ENCODE measurements at regions not wholly inside any gene's neighbourhood (a gene's known extent, or its start where the extent isn't known, plus 50 kb on each side); places are given as distances from the start of the nearest gene placed in this dataset.
"Not testable (repeated sequence)": the region's sequence is repeated elsewhere in the genome, so short reads cannot be mapped to it uniquely, and the experiment has no call there.

GRCh38 chr17:45592433-45592923 is 102.0 kb upstream of the PLEKHM1 start:
- DNase-seq: peak; percentile 50

- not testable (repeated sequence) for DNase-seq
Measured at GRCh38 chr17:45596347-45596746, 105.8 kb upstream of the PLEKHM1 start.

GRCh38 chr17:45600052-45601012 is 109.8 kb upstream of the PLEKHM1 start:
- not testable (repeated sequence) for DNase-seq

GRCh38 chr17:45601013-45601412 is 110.5 kb upstream of the PLEKHM1 start:
- not testable (repeated sequence) for DNase-seq

- DNase-seq: not testable (repeated sequence)
Measured at GRCh38 chr17:45601605-45602539, 111.4 kb upstream of the PLEKHM1 start.

- DNase-seq: not testable (repeated sequence)
Measured at GRCh38 chr17:45605751-45606150, 115.2 kb upstream of the PLEKHM1 start.

GRCh38 chr17:45619984-45620405 is 129.5 kb upstream of the PLEKHM1 start:
- peak; percentile 72 for DNase-seq

GRCh38 chr17:45620468-45620867 is 129.9 kb upstream of the PLEKHM1 start:
- not testable (repeated sequence) for DNase-seq

- DNase-seq: not testable (repeated sequence)
Measured at GRCh38 chr17:45621087-45621486, 130.6 kb upstream of the PLEKHM1 start.

- not testable (repeated sequence) for DNase-seq
Measured at GRCh38 chr17:45622295-45622694, 131.8 kb upstream of the PLEKHM1 start.

- no peak for DNase-seq
Measured at GRCh38 chr17:45628019-45628418, 137.5 kb upstream of the PLEKHM1 start.

- no peak for DNase-seq
Measured at GRCh38 chr17:45631941-45632340, 141.4 kb upstream of the PLEKHM1 start.

GRCh38 chr17:45639297-45639849 is 144.7 kb upstream of the CRHR1 start:
- DNase-seq: no peak

GRCh38 chr17:45640141-45640850 is 143.8 kb upstream of the CRHR1 start:
- peak; percentile 53 for DNase-seq

- no peak for DNase-seq
Measured at GRCh38 chr17:45641541-45641940, 142.6 kb upstream of the CRHR1 start.

GRCh38 chr17:45643591-45643990 is 140.5 kb upstream of the CRHR1 start:
- no peak for DNase-seq

GRCh38 chr17:45644637-45645036 is 139.5 kb upstream of the CRHR1 start:
- DNase-seq: not testable (repeated sequence)

- no peak for DNase-seq
Measured at GRCh38 chr17:45645330-45645729, 138.8 kb upstream of the CRHR1 start.

- DNase-seq: no peak
Measured at GRCh38 chr17:45646288-45646988, 137.7 kb upstream of the CRHR1 start.

- DNase-seq: no peak
Measured at GRCh38 chr17:45648642-45649041, 135.5 kb upstream of the CRHR1 start.

GRCh38 chr17:45649796-45650195 is 134.3 kb upstream of the CRHR1 start:
- DNase-seq: no peak
